HAP-1 (cell line): ENCODE measurements at regions not wholly inside any gene's neighbourhood (a gene's known extent, or its start where the extent isn't known, plus 50 kb on each side); places are given as distances from the start of the nearest gene placed in this dataset.

Experiments
- DNase-seq, 2 experiments: peaks; one replicate each; pipeline ENCODE4 v3.0.0-alpha.2; 2016 to 2020; ENCODE audit warnings: low spot score in 2 of 2
- H3K27me3 ChIP-seq: fragments of 250-450 bp; sonication (Bioruptor Pico); 2 replicates; pipeline ENCODE4 v1.5.1; 2020; ENCODE audit warnings: low read depth, mild to moderate bottlenecking, moderate library complexity
- H3K36me3 ChIP-seq: fragments of 250-450 bp; sonication (Bioruptor Pico); replicated peaks from 2 replicates; pipeline ENCODE4 v1.5.1; 2020; ENCODE audit warnings: mild to moderate bottlenecking
- H3K4me1 ChIP-seq: fragments of 250-450 bp; sonication (Bioruptor Pico); 2 replicates; pipeline ENCODE4 v1.5.1; 2020; ENCODE audit warnings: mild to moderate bottlenecking
- H3K4me3 ChIP-seq: fragments of 250-450 bp; sonication (Bioruptor Pico); 2 replicates; pipeline ENCODE4 v1.5.1; 2020; ENCODE audit warnings: mild to moderate bottlenecking, moderate library complexity
- H3K9me3 ChIP-seq: fragments of 250-450 bp; sonication (Bioruptor Pico); 2 replicates; pipeline ENCODE4 v1.5.1; 2020; ENCODE audit warnings: mild to moderate bottlenecking, moderate library complexity
- in situ Hi-C: fragments of 300-500 bp; cut with MboI; formaldehyde crosslinking; loops from 3 replicates; pipeline ENCODE4 v1.14.3; 2020; ENCODE audit warnings: low sequenced_read_pairs, inconsistent platforms, mixed read lengths

GRCh38 chr3:79845546-79845945 is 77.7 kb upstream of the ROBO1 start:
- no peaks in the 10 kb centered on the region for H3K27me3 ChIP-seq
- no peaks in the 10 kb centered on the region for H3K36me3 ChIP-seq
- H3K4me1 ChIP-seq, result peaks cover 7% of the 10 kb centered on the region
- peak in 1 of 2 experiments; percentile 67 for DNase-seq
- H3K4me3 ChIP-seq, result no peak overlapping the region
- H3K9me3 ChIP-seq, result no peaks in the 10 kb centered on the region
- in situ Hi-C loops, result no loop called here

DNA sequence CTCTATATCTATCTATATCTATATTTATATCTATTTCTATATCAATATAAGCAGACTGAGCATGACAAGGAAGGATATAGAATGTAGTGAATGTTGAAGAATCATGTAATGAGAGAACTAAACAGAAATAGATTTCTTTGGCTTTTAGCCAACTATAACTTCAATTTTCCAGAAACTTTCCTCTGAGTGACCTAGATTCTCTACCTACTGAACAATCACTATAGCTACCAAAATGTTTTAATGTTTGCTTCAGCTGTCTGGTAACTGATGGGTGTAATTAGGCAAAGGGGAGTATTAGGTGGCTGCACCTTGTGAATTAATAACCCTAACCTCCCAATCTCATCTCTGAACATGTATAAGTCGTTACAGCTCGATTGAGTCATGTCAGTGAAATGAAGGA is 76.4 kb upstream of the ROBO1 start:
- Histone ChIP-seq H3K4me3 (no peak overlapping the region), H3K36me3 (no peaks in the 10 kb centered on the region), H3K9me3 (no peaks in the 10 kb centered on the region), H3K27me3 (no peaks in the 10 kb centered on the region), H3K4me1 (peaks cover 7% of the 10 kb centered on the region)
- no peak for DNase-seq
- in situ Hi-C loops, result no loop called here

DNA sequence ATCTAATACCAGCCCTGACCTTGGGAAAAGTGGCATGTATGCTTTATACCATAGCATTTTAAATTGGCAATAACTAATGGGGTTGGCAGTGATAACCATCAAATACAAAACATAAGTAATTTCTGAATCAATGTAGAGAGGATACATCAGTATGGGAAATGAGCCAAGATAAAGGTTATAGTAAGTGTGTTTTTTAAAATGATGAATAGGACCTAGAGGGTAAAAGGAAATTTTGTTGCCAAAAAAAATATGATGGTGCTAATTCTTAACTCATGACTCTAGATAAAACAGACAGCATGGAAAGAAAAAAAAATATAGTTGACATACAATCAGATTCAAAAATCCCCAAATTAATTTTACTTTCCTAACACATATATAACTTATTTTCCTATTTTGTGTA is 75.4 kb upstream of the ROBO1 start:
- Histone ChIP-seq H3K36me3 (no peaks in the 10 kb centered on the region), H3K4me3 (no peak overlapping the region), H3K27me3 (no peaks in the 10 kb centered on the region), H3K4me1 (peaks cover 7% of the 10 kb centered on the region), H3K9me3 (no peaks in the 10 kb centered on the region)
- DNase-seq, result no peak
- in situ Hi-C loops, result no loop called here

DNA sequence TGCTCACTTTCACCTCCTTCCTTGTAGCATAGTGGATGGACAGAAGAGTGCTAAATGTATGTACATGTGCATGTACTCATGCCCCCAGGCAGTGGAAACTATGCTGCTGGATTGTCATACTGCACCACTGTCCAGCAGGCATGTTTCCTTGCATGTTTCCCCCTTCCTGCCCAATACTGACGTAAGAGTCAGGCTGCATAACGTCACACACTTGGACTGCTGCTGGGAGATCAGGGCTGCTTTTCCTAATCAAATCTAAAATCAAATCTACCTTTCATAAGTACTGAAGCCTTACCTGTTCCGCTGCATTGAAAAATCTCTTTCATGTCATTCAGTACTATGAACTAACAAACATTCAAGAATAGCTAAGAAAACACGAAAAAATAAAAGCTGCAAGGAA is 67.9 kb upstream of the ROBO1 start:
- H3K36me3 ChIP-seq, result no peaks in the 10 kb centered on the region
- in situ Hi-C loops, result no loop called here
- no peak overlapping the region for H3K4me3 ChIP-seq
- H3K9me3 ChIP-seq, result no peaks in the 10 kb centered on the region
- DNase-seq, result no peak
- H3K4me1 ChIP-seq, result no peaks in the 10 kb centered on the region
- no peaks in the 10 kb centered on the region for H3K27me3 ChIP-seq

DNA sequence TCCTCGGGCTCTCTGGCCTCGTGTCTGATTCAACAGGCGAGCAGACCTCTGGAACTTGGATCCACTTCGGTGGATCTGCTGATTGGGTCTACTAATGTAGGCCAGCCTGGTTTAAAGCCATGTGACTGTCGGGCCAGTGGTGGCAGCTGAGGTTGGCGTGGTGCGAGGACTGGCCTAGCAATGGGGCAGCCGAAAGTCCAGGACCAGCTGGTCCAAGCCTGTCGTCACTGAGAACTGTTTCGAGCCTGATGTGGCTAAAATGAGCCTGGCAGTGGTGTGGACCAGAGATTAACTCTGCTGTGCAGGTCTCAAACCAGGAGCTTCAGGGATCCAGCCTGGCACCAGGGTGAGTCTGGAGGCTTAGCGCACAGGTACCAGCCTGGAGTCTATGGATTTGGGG is 56.4 kb upstream of the ROBO1 start:
- H3K4me3 ChIP-seq, result no peak overlapping the region
- in situ Hi-C loops, result no loop called here
- no peaks in the 10 kb centered on the region for H3K36me3 ChIP-seq
- H3K27me3 ChIP-seq, result no peaks in the 10 kb centered on the region
- no peaks in the 10 kb centered on the region for H3K9me3 ChIP-seq
- no peaks in the 10 kb centered on the region for H3K4me1 ChIP-seq
- DNase-seq, result no peak

DNA sequence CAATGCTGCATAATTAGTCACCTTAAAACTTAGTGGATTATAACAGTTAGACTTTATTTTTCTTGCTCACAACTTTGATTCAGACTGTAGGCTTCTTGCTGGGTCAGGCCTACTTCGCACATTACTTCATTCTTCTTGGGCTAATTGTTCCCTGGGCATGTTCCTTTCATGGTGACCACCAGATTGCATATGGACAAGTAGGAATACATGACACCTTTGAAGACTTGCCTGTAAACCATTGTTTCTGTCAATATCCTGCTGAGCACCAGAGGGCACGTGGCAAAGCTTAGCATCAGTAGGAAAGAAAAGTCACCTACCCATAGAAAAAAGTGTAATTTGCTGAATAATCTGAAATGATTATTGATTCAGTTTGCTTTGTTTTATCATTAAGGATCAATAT is 54.3 kb upstream of the ROBO1 start:
- Histone ChIP-seq H3K27me3 (no peaks in the 10 kb centered on the region), H3K36me3 (no peaks in the 10 kb centered on the region), H3K4me3 (no peak overlapping the region), H3K9me3 (no peaks in the 10 kb centered on the region), H3K4me1 (no peaks in the 10 kb centered on the region)
- no peak for DNase-seq
- in situ Hi-C loops, result no loop called here

DNA sequence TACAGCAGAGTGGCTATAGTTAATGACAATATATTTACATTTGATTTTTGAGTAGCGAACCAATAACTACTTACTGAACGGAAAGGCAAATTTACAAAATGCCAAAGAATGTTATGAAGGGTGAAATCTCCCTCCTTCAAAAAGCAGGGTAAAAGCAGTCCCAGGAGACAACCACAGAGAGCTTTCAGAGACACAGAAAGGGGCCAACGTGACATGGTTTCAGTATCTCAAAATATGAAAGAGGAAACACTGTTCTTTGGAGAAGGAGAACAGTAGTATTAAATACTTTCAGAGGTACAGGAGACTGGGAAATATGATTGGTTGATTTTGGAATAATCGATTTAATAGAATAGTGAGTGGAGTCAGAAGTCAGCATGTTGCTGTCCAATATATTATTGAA is 52.3 kb upstream of the ROBO1 start:
- no peaks in the 10 kb centered on the region for H3K9me3 ChIP-seq
- no peaks in the 10 kb centered on the region for H3K4me1 ChIP-seq
- DNase-seq, result no peak
- H3K27me3 ChIP-seq, result no peaks in the 10 kb centered on the region
- no peaks in the 10 kb centered on the region for H3K36me3 ChIP-seq
- no peak overlapping the region for H3K4me3 ChIP-seq
- in situ Hi-C loops, result no loop called here

DNA sequence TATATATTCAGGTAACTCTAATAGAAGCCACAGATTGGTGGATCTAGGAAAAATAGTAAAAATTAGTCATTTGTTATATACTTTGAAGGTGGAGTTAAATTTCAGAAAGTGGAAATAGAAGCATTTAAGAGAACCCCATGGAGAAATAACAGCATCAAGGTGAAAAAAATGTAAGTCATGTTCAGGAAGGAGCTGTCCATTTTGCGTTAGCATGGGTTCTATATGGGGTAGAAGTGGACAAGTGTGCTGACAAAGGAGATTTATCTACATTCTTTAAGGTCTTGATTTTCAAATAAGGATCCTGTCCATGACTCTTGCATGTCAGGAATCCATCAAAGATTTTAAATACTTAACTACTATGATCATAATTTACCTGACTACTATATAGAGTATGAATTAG is 50.2 kb upstream of the ROBO1 start:
- Histone ChIP-seq H3K9me3 (no peaks in the 10 kb centered on the region), H3K36me3 (no peaks in the 10 kb centered on the region), H3K4me3 (no peak overlapping the region), H3K4me1 (no peaks in the 10 kb centered on the region; the same call in 1 of the 2 replicates), H3K27me3 (no peaks in the 10 kb centered on the region)
- DNase-seq, result no peak
- in situ Hi-C loops, result no loop called here
